CD4-positive, alpha-beta memory T cell (primary cell): ENCODE measurements at regions not wholly inside any gene's neighbourhood (a gene's known extent, or its start where the extent isn't known, plus 50 kb on each side); places are given as distances from the start of the nearest gene placed in this dataset.
A peak's percentile ranks its signal among the peaks of the same experiment; 100 is the strongest.

ENCODE experiments used
- CTCF ChIA-PET: fragments of 350-600 bp; sonication (Branson Sonifier 250); formaldehyde crosslinking; loops from one replicate; lab custom pipeline; 2021; ENCODE audit warnings: inconsistent platforms; ENCODE audit not compliant: partially characterized antibody; lab: Charles Lee
- POLR2A ChIA-PET: fragments of 350-600 bp; sonication (Branson Sonifier 250); formaldehyde crosslinking; loops from one replicate; lab custom pipeline; 2021; ENCODE audit not compliant: partially characterized antibody; lab: Charles Lee
- DNase-seq, 5 donors: peaks; one replicate each; pipeline versions ENCODE4 v3.0.0 to v3.0.0-alpha.2; 2020 to 2022; ENCODE audit warnings: mixed read lengths in 1 of 5
- H3K27ac ChIP-seq: one replicate; pipeline ENCODE4 v1.7.0; 2013; ENCODE audit warnings: low read depth, low read length
- H3K27me3 ChIP-seq: 2 replicates; pipeline ENCODE4 v1.7.0; 2013; ENCODE audit warnings: mild to moderate bottlenecking, low read length, moderate library complexity; ENCODE audit not compliant: insufficient read depth
- H3K36me3 ChIP-seq: 2 replicates; pipeline ENCODE4 v1.7.0; 2013; ENCODE audit warnings: mild to moderate bottlenecking, low read length, moderate library complexity; ENCODE audit not compliant: insufficient read depth
- H3K4me1 ChIP-seq: 2 replicates; pipeline ENCODE4 v1.7.0; 2013; ENCODE audit warnings: mild to moderate bottlenecking, low read length, moderate library complexity; ENCODE audit not compliant: insufficient read depth
- H3K4me3 ChIP-seq, 2 donors: one replicate each; pipeline ENCODE4 v1.7.0; 2013; ENCODE audit warnings: low read length in 2 of 2, mild to moderate bottlenecking in 1 of 2
- H3K9me3 ChIP-seq, 2 donors: one replicate each; pipeline ENCODE4 v1.7.0; 2013; ENCODE audit warnings: low read length in 2 of 2, control low read depth in 1 of 2; ENCODE audit not compliant: control insufficient read depth in 1 of 2
- H3K27ac Mint-ChIP-seq, 7 donors: one replicate each; pipeline ENCODE4 v1.8.0; 2020 to 2021; ENCODE audit warnings: mixed read lengths in 7 of 7, mild to moderate bottlenecking in 6 of 7, inconsistent platforms in 3 of 7, moderate library complexity in 3 of 7
- H3K27me3 Mint-ChIP-seq, 2 donors: one replicate each; pipeline ENCODE4 v1.8.0; 2020 to 2021; ENCODE audit warnings: mixed read lengths in 2 of 2
- H3K36me3 Mint-ChIP-seq, 2 donors: one replicate each; pipeline ENCODE4 v1.8.0; 2020 to 2021; ENCODE audit warnings: mixed read lengths in 2 of 2, inconsistent platforms in 1 of 2, mild to moderate bottlenecking in 1 of 2
- H3K4me1 Mint-ChIP-seq, 4 donors: one replicate each; pipeline ENCODE4 v1.8.0; 2020 to 2021; ENCODE audit warnings: mixed read lengths in 4 of 4, mild to moderate bottlenecking in 1 of 4
- H3K4me3 Mint-ChIP-seq, 8 donors: one replicate each; pipeline ENCODE4 v1.8.0; 2020 to 2021; ENCODE audit warnings: mixed read lengths in 8 of 8, mild to moderate bottlenecking in 7 of 8, moderate library complexity in 6 of 8, inconsistent platforms in 3 of 8
- H3K9me3 Mint-ChIP-seq, 8 donors: one replicate each; pipeline ENCODE4 v1.8.0; 2020 to 2021; ENCODE audit warnings: mixed read lengths in 8 of 8, mild to moderate bottlenecking in 5 of 8, inconsistent platforms in 3 of 8, moderate library complexity in 1 of 8
- intact Hi-C: fragments of 100-400 bp; cut with micrococcal nuclease; formaldehyde crosslinking; loops from one replicate; pipeline ENCODE4 v1.15.1; 2023

GRCh38 chrX:141415889-141416288 is 168.6 kb downstream of the SPANXA1 start:
- no peak overlapping the region for H3K4me3 ChIP-seq
- H3K36me3 ChIP-seq, result no peaks in the 10 kb centered on the region
- CTCF ChIA-PET, result no interaction called here

GRCh38 chrX:141405853-141406492 is 163.7 kb upstream of the SPANXC start:
- Mint-ChIP-seq H3K4me3 (no peak overlapping the region), H3K4me1 (no peaks in the 10 kb centered on the region), H3K27me3 (no peaks in the 10 kb centered on the region), H3K27ac (no peak overlapping the region), H3K36me3 (no peaks in the 10 kb centered on the region), H3K9me3 (peaks cover 0 to 7% (median under 1%) of the 10 kb centered on the region in 8 donors)
- DNase-seq, result peak in 1 of 5 donors; percentile 3
- H3K9me3 ChIP-seq, result no peaks in the 10 kb centered on the region
- no peaks in the 10 kb centered on the region for H3K36me3 ChIP-seq
- no peak overlapping the region for H3K27ac ChIP-seq
- H3K4me3 ChIP-seq, result no peak overlapping the region
- H3K4me1 ChIP-seq, result no peaks in the 10 kb centered on the region
- CTCF ChIA-PET, result no interaction called here
- intact Hi-C loops, result no loop called here
- H3K27me3 ChIP-seq, result no peaks in the 10 kb centered on the region
- POLR2A ChIA-PET, result no interaction called here

More at GRCh38 chrX:141415889-141416288, 168.6 kb downstream of the SPANXA1 start:
- Mint-ChIP-seq H3K4me3 (no peak overlapping the region), H3K27me3 (no peaks in the 10 kb centered on the region), H3K36me3 (no peaks in the 10 kb centered on the region), H3K9me3 (peaks cover 0 to 13% (median 2%) of the 10 kb centered on the region in 8 donors), H3K4me1 (no peaks in the 10 kb centered on the region), H3K27ac (no peak overlapping the region)
- no peaks in the 10 kb centered on the region for H3K4me1 ChIP-seq
- POLR2A ChIA-PET, result no interaction called here
- no peak for DNase-seq
- intact Hi-C loops, result no loop called here
- H3K27me3 ChIP-seq, result no peaks in the 10 kb centered on the region
- H3K9me3 ChIP-seq, result no peaks in the 10 kb centered on the region
- no peak overlapping the region for H3K27ac ChIP-seq

DNA sequence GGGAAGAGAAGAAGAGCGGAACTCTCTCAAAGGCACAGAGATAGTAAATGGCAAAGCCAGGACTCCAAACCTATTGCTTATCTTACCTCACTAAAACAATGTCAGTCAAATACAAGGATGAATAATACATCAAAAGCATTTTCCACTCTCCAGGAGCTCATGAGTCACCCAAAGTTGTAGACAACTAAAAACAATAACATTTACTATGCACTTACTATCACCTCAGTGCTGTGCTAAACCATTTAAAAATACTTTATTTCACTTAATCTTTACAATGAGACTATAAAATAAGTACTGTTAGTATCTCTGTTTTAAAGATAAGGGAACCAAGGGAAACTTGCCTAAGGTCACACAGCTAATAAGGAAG is 163.2 kb upstream of the SPANXC start:
- no peak overlapping the region for H3K27ac Mint-ChIP-seq
- H3K4me1 ChIP-seq, result no peaks in the 10 kb centered on the region
- intact Hi-C loops, result no loop called here
- no peaks in the 10 kb centered on the region for H3K27me3 Mint-ChIP-seq
- no peak overlapping the region for H3K4me3 ChIP-seq
- CTCF ChIA-PET, result no interaction called here
- POLR2A ChIA-PET, result no interaction called here
- peaks cover 0 to 7% (median under 1%) of the 10 kb centered on the region in 8 donors for H3K9me3 Mint-ChIP-seq
- DNase-seq, result no peak
- no peaks in the 10 kb centered on the region for H3K4me1 Mint-ChIP-seq
- H3K36me3 ChIP-seq, result no peaks in the 10 kb centered on the region
- H3K27me3 ChIP-seq, result no peaks in the 10 kb centered on the region
- H3K9me3 ChIP-seq, result no peaks in the 10 kb centered on the region
- no peak overlapping the region for H3K4me3 Mint-ChIP-seq
- no peaks in the 10 kb centered on the region for H3K36me3 Mint-ChIP-seq
- no peak overlapping the region for H3K27ac ChIP-seq

DNA sequence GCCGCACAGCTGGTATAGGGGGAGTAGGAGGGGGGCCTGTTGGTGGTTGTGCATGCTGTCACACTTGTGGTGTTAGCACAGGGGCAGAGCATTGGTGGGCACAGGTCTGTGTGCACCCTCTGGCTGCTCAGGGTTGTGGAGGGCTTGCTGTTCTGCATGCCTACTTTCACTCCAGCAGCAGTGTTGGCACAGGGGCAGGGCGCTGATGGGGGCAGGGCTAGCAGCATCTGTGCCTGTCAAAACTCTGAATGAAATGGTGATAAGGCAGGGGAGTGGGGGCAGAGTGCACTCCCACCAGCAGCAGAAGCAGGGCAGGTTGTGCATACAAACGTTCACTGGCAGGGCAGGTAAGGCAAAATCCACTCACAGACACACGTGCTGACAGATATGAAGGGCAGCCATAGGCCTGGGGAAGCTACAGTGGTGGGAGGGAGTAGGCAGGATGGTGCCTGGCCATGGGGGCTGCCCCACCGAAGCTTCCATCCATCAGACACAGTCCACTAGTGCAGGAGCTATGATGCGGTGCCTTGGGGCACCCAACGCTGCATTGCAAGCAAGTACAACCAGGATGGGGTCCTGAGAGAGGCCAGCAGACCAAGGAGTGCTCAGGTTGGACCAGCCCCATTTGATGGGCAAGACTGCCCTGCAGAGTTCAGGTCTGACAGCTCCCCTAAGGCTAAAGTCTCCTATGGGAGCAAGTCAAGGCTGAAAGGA is 160.7 kb upstream of the SPANXC start:
- Mint-ChIP-seq H3K27me3 (no peaks in the 10 kb centered on the region), H3K9me3 (peaks cover 0 to 16% (median 7%) of the 10 kb centered on the region in 8 donors), H3K36me3 (no peaks in the 10 kb centered on the region), H3K4me3 (no peak overlapping the region), H3K27ac (no peak overlapping the region), H3K4me1 (no peaks in the 10 kb centered on the region)
- Histone ChIP-seq H3K4me3 (no peak overlapping the region), H3K27ac (no peak overlapping the region), H3K36me3 (no peaks in the 10 kb centered on the region), H3K4me1 (no peaks in the 10 kb centered on the region), H3K9me3 (no peaks in the 10 kb centered on the region), H3K27me3 (no peaks in the 10 kb centered on the region)
- peak in 1 of 5 donors; percentile 5 for DNase-seq
- intact Hi-C loops, result no loop called here
- ChIA-PET CTCF (no interaction called here), POLR2A (no interaction called here)

- no peak for DNase-seq
- Mint-ChIP-seq H3K36me3 (no peaks in the 10 kb centered on the region), H3K27ac (no peak overlapping the region), H3K4me3 (no peak overlapping the region), H3K27me3 (no peaks in the 10 kb centered on the region), H3K4me1 (no peaks in the 10 kb centered on the region), H3K9me3 (peaks cover 0 to 24% (median 6%) of the 10 kb centered on the region in 8 donors)
- intact Hi-C loops, result no loop called here
- ChIA-PET POLR2A (no interaction called here), CTCF (no interaction called here)
- Histone ChIP-seq H3K27me3 (no peaks in the 10 kb centered on the region), H3K36me3 (no peaks in the 10 kb centered on the region), H3K4me3 (no peak overlapping the region), H3K9me3 (no peaks in the 10 kb centered on the region), H3K27ac (no peak overlapping the region), H3K4me1 (no peaks in the 10 kb centered on the region)
Observed at GRCh38 chrX:141396536-141396935, 154.2 kb upstream of the SPANXC start.

DNA sequence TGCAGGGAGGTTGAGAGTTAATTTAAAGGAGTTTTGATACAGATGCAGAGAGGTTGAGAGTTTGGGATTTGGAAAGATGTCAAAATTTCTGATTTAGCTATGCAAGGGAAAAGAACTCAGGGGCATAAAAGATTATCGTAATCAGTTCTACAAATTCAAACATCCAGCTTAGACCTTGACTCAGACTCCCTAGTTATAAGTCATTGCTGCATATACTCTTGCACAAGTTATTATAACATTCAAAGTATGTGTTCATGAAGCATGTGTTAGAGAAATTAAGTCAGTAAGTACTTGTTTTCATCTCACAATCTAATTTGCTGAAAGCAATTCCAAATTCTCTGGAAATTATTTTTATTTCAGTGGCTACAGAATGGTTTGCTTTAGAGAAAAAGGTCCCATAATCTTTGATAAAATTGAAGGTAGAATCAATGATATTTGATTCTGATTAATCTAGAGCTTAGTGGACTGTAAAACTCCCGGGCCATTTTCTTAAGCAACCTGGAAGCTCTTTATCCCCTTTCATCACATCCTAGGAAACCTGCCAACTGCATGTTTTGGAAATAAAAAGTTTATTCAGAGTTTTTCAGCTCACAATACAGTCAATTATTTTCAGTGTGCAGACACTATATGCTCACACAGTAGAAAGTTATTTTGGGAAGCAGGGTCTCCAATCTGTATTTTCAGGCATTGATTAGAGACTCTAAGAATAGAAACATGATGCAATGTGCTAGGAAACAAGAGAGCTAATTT is 132.9 kb upstream of the SPANXC start:
- H3K9me3 Mint-ChIP-seq, result peaks cover 0 to 14% (median 2%) of the 10 kb centered on the region in 8 donors

GRCh38 chrX:141341743-141342142 is 99.4 kb upstream of the SPANXC start:
- Mint-ChIP-seq H3K4me3 (no peak overlapping the region), H3K27me3 (no peaks in the 10 kb centered on the region), H3K4me1 (no peaks in the 10 kb centered on the region), H3K27ac (no peak overlapping the region), H3K36me3 (no peaks in the 10 kb centered on the region), H3K9me3 (peaks cover 0 to 10% (median 1%) of the 10 kb centered on the region in 8 donors)
- Histone ChIP-seq H3K27me3 (no peaks in the 10 kb centered on the region), H3K36me3 (no peaks in the 10 kb centered on the region), H3K9me3 (no peaks in the 10 kb centered on the region), H3K4me1 (no peaks in the 10 kb centered on the region), H3K4me3 (no peak overlapping the region), H3K27ac (no peak overlapping the region)
- ChIA-PET POLR2A (no interaction called here), CTCF (no interaction called here)
- intact Hi-C loops, result no loop called here
- no peak for DNase-seq

More for the DNA sequence above, 132.9 kb upstream of the SPANXC start:
- no peaks in the 10 kb centered on the region for H3K4me1 Mint-ChIP-seq
- Histone ChIP-seq H3K9me3 (no peaks in the 10 kb centered on the region), H3K27ac (no peak overlapping the region), H3K27me3 (no peaks in the 10 kb centered on the region), H3K4me1 (no peaks in the 10 kb centered on the region), H3K36me3 (no peaks in the 10 kb centered on the region), H3K4me3 (no peak overlapping the region)
- H3K27ac Mint-ChIP-seq, result no peak overlapping the region
- ChIA-PET POLR2A (no interaction called here), CTCF (no interaction called here)
- H3K36me3 Mint-ChIP-seq, result no peaks in the 10 kb centered on the region
- no peak for DNase-seq
- H3K4me3 Mint-ChIP-seq, result no peak overlapping the region
- intact Hi-C loops, result no loop called here
- H3K27me3 Mint-ChIP-seq, result no peaks in the 10 kb centered on the region
